ENCODE measurements at regions not wholly inside any gene's neighbourhood (a gene's known extent, or its start where the extent isn't known, plus 50 kb on each side); places are given as distances from the start of the nearest gene placed in this dataset.

- H3K27ac ChIP-seq: no peak overlapping the region
Observed at GRCh38 chr2:88855620-88856408, 164.3 kb downstream of the RPIA start.

GRCh38 chr2:88856409-88857135 is 165.1 kb downstream of the RPIA start:
- no peak overlapping the region for H3K27ac ChIP-seq

More at GRCh38 chr2:88855620-88856408, 164.3 kb downstream of the RPIA start:
- no peak for TF ChIP-seq CTCF (conservative IDR thresholded peaks at IDR 0.05)

GRCh38 chr2:88857274-88857741 is 165.8 kb downstream of the RPIA start:
- no peak overlapping the region for H3K27ac ChIP-seq
- TF ChIP-seq CTCF (conservative IDR thresholded peaks at IDR 0.05): no peak

More at GRCh38 chr2:88856409-88857135, 165.1 kb downstream of the RPIA start:
- no peak for TF ChIP-seq CTCF (conservative IDR thresholded peaks at IDR 0.05)

GRCh38 chr2:88857951-88858411 is 166.5 kb downstream of the RPIA start:
- no peak for TF ChIP-seq CTCF (conservative IDR thresholded peaks at IDR 0.05)
- no peak overlapping the region for H3K27ac ChIP-seq

GRCh38 chr2:88859461-88859860 is 168.0 kb downstream of the RPIA start:
- no peak overlapping the region for H3K27ac ChIP-seq
- TF ChIP-seq CTCF (conservative IDR thresholded peaks at IDR 0.05): no peak

GRCh38 chr2:88860421-88861075 is 169.1 kb downstream of the RPIA start:
- no peak for TF ChIP-seq CTCF (conservative IDR thresholded peaks at IDR 0.05)
- no peak overlapping the region for H3K27ac ChIP-seq
